NCI-H2029 treated with DMSO at 0.1 percent for 48 hours (cell line): ENCODE measurements at regions not wholly inside any gene's neighbourhood (a gene's known extent, or its start where the extent isn't known, plus 50 kb on each side); places are given as distances from the start of the nearest gene placed in this dataset.

ENCODE experiments used
- DNase-seq: peaks from one replicate; lab custom pipeline; 2025; lab: John Stamatoyannopoulos, UW

GRCh38 chr4:74649193-74649592, 145.1 kb downstream of the BTC start:
- DNase-seq: no peak

- no peak for DNase-seq
These were observed 143.1 kb downstream of the BTC start for GRCh38 chr4:74651198-74651597.

GRCh38 chr4:74653331-74654229, 140.7 kb downstream of the BTC start:
- no peak for DNase-seq

- DNase-seq: no peak
These were observed 140.1 kb downstream of the BTC start for GRCh38 chr4:74654230-74654681.

- DNase-seq: no peak
These were observed 137.7 kb downstream of the BTC start for GRCh38 chr4:74656596-74656995.

- DNase-seq: no peak
These were observed 136.2 kb downstream of the BTC start for GRCh38 chr4:74658116-74658515.

GRCh38 chr4:74659576-74660411, 134.5 kb downstream of the BTC start:
- DNase-seq: no peak

GRCh38 chr4:74660866-74661265, 133.5 kb downstream of the BTC start:
- DNase-seq: no peak

GRCh38 chr4:74661427-74662201, 132.7 kb downstream of the BTC start:
- no peak for DNase-seq

- DNase-seq: no peak
These were observed 130.7 kb downstream of the BTC start for GRCh38 chr4:74663631-74664030.

- DNase-seq: no peak
These were observed 129.0 kb downstream of the BTC start for GRCh38 chr4:74665346-74665745.

GRCh38 chr4:74665876-74666275, 128.4 kb downstream of the BTC start:
- DNase-seq: no peak

- DNase-seq: no peak
These were observed 126.9 kb downstream of the BTC start for GRCh38 chr4:74667438-74667837.

GRCh38 chr4:74667944-74668343, 126.4 kb downstream of the BTC start:
- no peak for DNase-seq

- DNase-seq: no peak
These were observed 124.6 kb downstream of the BTC start for GRCh38 chr4:74669702-74670101.

GRCh38 chr4:74670583-74670982, 123.7 kb downstream of the BTC start:
- DNase-seq: no peak

- peak; percentile 53 for DNase-seq
These were observed 123.1 kb downstream of the BTC start for GRCh38 chr4:74671080-74671698.

- no peak for DNase-seq
These were observed 119.6 kb downstream of the BTC start for GRCh38 chr4:74674750-74675149.

GRCh38 chr4:74675673-74676279, 118.5 kb downstream of the BTC start:
- peak; percentile 66 for DNase-seq

- no peak for DNase-seq
These were observed 111.6 kb downstream of the BTC start for GRCh38 chr4:74682567-74683359.
